Stimulated activated CD8-positive, alpha-beta memory T cell treated with anti-CD3 and anti-CD28 coated beads, Interleukin-7, amount 100 ng/mL, for 1 hour (primary cell): ENCODE measurements at regions not wholly inside any gene's neighbourhood (a gene's known extent, or its start where the extent isn't known, plus 50 kb on each side); places are given as distances from the start of the nearest gene placed in this dataset.

Source experiments
- DNase-seq, 2 donors: peaks; one replicate each; pipeline ENCODE4 v3.0.0-alpha.2; 2020; ENCODE audit warnings: low read depth in 2 of 2

DNA sequence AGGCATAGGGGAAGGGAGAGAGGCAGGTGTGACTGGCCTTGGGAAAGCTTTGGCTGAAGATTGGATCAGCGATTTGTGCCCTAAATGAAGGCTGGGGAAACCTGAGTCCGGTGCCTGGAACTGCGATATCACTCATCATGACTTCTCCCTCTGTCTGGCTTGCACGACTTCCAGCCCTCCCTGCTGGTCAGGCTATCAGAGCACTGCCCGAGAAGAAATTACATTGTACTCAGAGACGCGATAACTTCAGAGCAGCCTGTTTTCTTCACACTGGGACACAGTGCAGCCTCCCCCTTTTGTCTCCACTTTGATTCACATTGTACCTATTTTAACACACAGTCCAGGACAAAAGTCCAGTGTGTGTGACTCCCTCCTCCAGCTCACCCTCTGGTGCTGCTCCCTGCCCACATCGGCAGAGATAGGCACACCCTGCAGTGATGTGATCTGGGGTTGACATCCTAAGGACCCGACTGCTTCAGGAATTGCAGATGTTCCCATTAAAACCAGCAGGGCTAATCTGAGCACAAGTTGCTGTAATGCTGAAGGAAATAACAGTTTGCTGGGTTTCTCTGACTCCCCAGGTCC is 62.1 kb upstream of the CADM1 start:
- DNase-seq: no peak

DNA sequence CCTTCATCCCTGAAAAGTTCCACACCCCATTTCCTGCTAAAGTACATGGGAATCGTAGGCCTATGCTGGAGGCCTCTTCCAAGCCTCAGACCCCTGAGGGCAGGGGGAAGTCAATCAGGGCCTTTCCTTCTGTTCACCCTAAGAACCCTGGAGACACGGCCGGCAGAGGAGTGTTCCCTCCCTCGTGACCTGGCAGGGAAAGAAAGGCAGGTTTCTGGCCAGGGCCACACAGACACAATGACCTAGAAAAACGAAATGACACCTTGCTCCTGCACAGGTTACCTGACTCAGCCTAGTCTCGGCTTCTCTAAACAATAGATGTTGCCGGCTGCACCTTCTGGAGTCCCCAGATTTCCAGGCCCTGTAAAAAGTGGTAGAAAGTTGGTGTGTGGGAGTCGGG is 60.6 kb upstream of the CADM1 start:
- no peak for DNase-seq

- DNase-seq: no peak
Observed at GRCh38 chr11:115561116-115561515, 56.9 kb upstream of the CADM1 start.

DNA sequence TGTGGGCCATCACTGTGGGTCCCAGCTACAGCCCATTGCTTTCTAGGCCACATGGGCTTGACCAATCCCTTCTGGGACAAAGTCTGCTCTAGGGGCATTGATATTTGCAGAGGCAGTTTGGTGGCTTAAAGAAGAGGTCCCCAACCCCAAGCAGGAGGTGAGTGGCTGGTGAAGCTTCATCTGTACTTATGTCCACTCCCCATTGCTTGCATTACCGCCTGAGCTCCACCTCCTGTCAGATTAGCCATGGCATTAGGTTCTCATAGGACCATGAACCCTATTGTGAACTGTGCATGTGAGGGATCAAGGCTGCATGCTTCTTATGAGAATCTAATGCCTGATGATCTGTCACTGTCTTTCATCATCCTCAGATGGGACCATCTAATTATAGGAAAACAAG is 54.4 kb upstream of the CADM1 start:
- no peak for DNase-seq

DNA sequence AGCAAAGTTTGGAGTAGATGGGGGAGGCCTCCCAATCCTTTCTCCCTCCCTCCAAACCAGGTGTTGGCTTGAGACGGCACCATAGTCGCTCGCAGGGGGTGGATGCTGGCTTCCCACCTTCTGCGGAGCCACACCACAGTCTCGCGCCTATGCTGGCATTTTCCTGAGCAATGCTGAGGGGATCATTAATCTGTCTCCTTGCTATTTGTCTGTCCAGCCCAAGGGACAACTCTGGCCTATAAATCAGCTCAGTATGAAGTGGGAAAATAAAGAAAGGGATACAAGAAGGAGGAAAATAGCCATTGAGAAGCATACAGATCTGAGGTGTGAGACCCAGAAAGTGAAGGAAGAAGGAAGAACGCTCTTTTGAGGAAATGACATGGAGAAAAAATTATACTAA is 53.5 kb upstream of the CADM1 start:
- DNase-seq: no peak

- DNase-seq: no peak
Observed at GRCh38 chr11:115556984-115557383, 52.8 kb upstream of the CADM1 start.

DNA sequence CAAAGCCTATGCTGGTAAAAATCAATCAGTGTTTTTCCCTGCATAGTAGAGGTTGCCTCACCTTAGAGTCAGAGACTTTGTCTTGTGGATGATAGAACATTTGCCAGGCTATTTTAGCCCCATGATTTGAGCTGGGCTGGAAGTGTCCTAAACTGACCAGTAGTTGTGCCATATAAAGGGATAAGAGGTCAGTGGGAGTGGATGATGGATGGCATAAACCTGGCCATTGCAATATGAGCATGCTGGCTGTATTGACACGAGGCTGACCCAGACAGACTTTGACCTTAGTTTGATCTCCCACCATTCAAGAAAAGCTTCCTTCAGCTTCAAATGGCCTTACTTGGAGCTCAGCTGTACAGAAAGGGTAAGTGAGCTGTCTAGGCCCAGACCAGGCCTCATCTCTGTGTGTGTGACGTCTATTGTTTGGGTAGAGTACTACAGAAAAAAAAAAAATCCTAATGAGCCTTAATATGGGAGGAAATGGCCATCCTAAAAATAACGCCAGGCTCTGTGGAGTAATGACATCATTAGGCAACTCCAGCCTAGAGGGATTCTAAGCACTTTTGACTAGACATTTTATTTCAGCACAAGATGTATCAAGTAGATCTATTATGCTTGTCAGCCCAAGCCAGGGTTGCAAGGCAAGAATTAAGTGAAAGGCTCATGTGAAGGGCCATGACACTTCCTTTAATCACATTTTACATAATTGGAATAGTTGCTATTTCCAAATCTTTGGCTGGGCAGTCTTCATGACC is 51.3 kb upstream of the CADM1 start:
- no peak for DNase-seq
